ENCODE measurements at regions not wholly inside any gene's neighbourhood (a gene's known extent, or its start where the extent isn't known, plus 50 kb on each side); places are given as distances from the start of the nearest gene placed in this dataset.

DNA sequence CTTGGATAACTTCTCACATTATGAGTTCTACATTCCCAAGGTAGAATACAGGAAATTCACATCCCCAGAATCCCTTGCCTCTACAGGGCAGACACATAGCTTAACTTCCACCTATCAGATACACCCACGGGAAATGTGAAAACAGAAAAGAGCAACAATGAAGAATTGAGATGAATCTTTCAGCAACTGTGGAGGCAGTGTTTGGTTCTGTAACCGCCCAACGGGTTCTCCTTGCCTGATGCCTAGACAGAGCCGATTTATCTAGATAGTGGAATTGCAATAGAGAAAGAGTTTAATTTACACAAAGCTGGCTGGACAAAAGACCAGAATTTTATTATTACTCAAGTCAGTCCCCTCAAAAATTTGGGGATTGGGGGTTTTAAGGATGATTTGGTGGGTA, 138.8 kb downstream of the MTPAP start:
- TF ChIP-seq, protein P1, sequence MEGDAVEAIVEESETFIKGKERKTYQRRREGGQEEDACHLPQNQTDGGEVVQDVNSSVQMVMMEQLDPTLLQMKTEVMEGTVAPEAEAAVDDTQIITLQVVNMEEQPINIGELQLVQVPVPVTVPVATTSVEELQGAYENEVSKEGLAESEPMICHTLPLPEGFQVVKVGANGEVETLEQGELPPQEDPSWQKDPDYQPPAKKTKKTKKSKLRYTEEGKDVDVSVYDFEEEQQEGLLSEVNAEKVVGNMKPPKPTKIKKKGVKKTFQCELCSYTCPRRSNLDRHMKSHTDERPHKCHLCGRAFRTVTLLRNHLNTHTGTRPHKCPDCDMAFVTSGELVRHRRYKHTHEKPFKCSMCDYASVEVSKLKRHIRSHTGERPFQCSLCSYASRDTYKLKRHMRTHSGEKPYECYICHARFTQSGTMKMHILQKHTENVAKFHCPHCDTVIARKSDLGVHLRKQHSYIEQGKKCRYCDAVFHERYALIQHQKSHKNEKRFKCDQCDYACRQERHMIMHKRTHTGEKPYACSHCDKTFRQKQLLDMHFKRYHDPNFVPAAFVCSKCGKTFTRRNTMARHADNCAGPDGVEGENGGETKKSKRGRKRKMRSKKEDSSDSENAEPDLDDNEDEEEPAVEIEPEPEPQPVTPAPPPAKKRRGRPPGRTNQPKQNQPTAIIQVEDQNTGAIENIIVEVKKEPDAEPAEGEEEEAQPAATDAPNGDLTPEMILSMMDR (conservative IDR thresholded peaks at IDR 0.05; ENCODE audit: low read length): no peak
- TF ChIP-seq EZH2phosphoT487 (IDR thresholded peaks at IDR 0.05; ENCODE audit: borderline replicate concordance, low read depth, low read length): no peak
